Suprapubic skin (tissue), 4 donors: ENCODE measurements at regions not wholly inside any gene's neighbourhood (a gene's known extent, or its start where the extent isn't known, plus 50 kb on each side); places are given as distances from the start of the nearest gene placed in this dataset.
"Not testable (repeated sequence)": the region's sequence is repeated elsewhere in the genome, so short reads cannot be mapped to it uniquely, and the experiment has no call there.

ENCODE experiments used
- POLR2A ChIP-seq, 2 donors: fragments of 450-650 bp; IDR thresholded peaks; one replicate each; pipeline ENCODE4 v1.6.1; 2017; ENCODE audit warnings: antibody characterized with exemption in 2 of 2, mild to moderate bottlenecking in 2 of 2, moderate library complexity in 2 of 2
- POLR2AphosphoS5 ChIP-seq, 3 donors: sonication (generic); formaldehyde crosslinking; IDR thresholded peaks; one replicate each; pipeline ENCODE4 v1.6.1; 2017; ENCODE audit warnings: antibody characterized with exemption in 3 of 3

DNA sequence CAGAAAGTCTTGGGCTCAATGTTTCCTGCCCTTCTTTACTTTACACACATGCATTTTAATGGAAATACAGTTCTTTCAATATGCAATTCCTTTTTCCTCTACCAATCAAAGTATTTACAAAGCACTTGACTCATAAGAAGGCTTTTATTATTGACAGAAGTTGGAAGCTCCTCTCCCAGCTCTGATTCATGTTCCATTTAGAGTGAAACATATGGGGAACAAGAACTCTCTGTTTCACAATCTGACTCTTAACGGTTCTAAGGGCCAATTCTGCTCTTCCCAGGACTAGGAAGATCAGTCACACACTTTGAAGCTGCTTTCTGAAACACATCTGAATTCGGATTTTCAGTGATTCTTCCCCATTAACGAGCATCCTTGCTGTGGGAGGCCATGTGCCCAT lies 300.5 kb downstream of the ANAPC1 start:
- not testable (repeated sequence) for TF ChIP-seq POLR2AphosphoS5, POLR2A (IDR thresholded peaks at IDR 0.05)
